Transverse colon (tissue), 4 donors: ENCODE measurements at regions not wholly inside any gene's neighbourhood (a gene's known extent, or its start where the extent isn't known, plus 50 kb on each side); places are given as distances from the start of the nearest gene placed in this dataset.

Source experiments
- DNase-seq: peaks from one replicate; pipeline ENCODE4 v3.0.0-alpha.2; 2019
- H3K27ac ChIP-seq, 4 donors: fragments of 200-600 bp; sonication (generic); 2 replicates each; pipeline ENCODE4 v1.5.1; 2016 to 2018; ENCODE audit warnings: inconsistent platforms in 4 of 4
- H3K27me3 ChIP-seq: fragments of 200-600 bp; sonication (generic); 2 replicates; pipeline ENCODE4 v1.5.1; 2017; ENCODE audit warnings: inconsistent platforms
- H3K36me3 ChIP-seq, 4 donors: fragments of 200-600 bp; sonication (generic); 2 replicates each; pipeline ENCODE4 v1.5.1; 2017 to 2019; ENCODE audit warnings: inconsistent platforms in 4 of 4
- H3K4me1 ChIP-seq, 4 donors: fragments of 200-600 bp; sonication (generic); 2 replicates each; pipeline ENCODE4 v1.5.1; 2017 to 2020; ENCODE audit warnings: inconsistent platforms in 4 of 4
- H3K4me3 ChIP-seq, 4 donors: fragments of 200-600 bp; sonication (generic); 1 replicate in 1 of 4; 2 replicates in 3 of 4; pipeline versions ENCODE4 v1.5.1 to v1.6.1; 2017 to 2019; ENCODE audit warnings: inconsistent platforms in 4 of 4
- H3K9me3 ChIP-seq, 2 donors: fragments of 200-600 bp; sonication (generic); 2 replicates each; pipeline ENCODE4 v1.5.1; 2017 to 2019; ENCODE audit warnings: inconsistent platforms in 2 of 2
- EP300 ChIP-seq: sonication (generic); formaldehyde crosslinking; IDR thresholded peaks from one replicate; pipeline ENCODE4 v1.6.1; 2017; ENCODE audit warnings: antibody characterized with exemption, low read depth
- POLR2A ChIP-seq: fragments of 450-650 bp; IDR thresholded peaks from one replicate; pipeline ENCODE4 v1.6.1; 2016; ENCODE audit warnings: antibody characterized with exemption, mild to moderate bottlenecking, moderate library complexity
- POLR2AphosphoS5 ChIP-seq, 3 donors: sonication (generic); formaldehyde crosslinking; IDR thresholded peaks; one replicate each; pipeline ENCODE4 v1.6.1; 2016; ENCODE audit warnings: antibody characterized with exemption in 3 of 3
- WGBS, 2 donors: methylation state at CpG; one replicate each; pipeline ENCODE4 v1.1.5; 2018; ENCODE audit warnings: low coverage in 1 of 2; 5-methylcytosine and 5-hydroxymethylcytosine counted together
- in situ Hi-C, 4 donors: fragments of 200-750 bp; cut with MboI; loops; one replicate each; pipeline versions ENCODE4 v1.15.0 to v1.15.1; 2017; ENCODE audit warnings: low sequenced_read_pairs in 3 of 4, low pct_ligation_motif_present in 1 of 4, low pct_unique_long_range_greater_than_20kb in 1 of 4
- intact Hi-C: fragments of 100-400 bp; cut with DNase I; formaldehyde crosslinking; loops from one replicate; pipeline ENCODE4 v1.15.1; 2023; ENCODE audit warnings: low total_unique reads
- TF ChIP-seq, protein P1 (sequence below), 5 experiments: fragments of 200-600 bp in 3 of 5; fragments of 450-650 bp in 2 of 5; sonication (generic) in 3 of 5; IDR thresholded peaks; 1 replicate in 2 of 5; 2 replicates in 3 of 5; pipeline ENCODE4 v1.5.1; 2016 to 2017; ENCODE audit warnings: antibody characterized with exemption in 5 of 5, inconsistent platforms in 3 of 5, mild to moderate bottlenecking in 2 of 5, moderate library complexity in 1 of 5

DNA sequence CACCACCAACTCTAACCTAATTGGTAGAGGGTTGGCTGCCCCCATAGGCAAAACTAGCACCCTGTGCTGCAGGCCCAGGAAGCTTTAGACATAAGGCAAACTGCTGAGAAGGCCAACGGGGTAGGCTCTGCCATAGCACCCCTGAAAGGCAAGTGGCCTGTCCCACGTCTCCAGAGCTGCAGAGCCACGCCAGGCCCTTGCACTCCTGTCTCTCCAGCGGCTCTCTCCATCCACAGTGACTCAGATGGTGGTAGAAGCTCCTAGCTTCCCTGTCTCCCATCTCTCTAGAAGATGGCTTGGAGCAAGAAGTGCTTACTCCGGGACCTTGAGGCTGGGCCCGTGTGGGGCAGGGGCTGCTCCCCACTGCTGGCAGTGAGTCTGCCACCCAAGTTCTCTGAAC, 310.6 kb upstream of the ZMIZ1 start:
- Histone ChIP-seq H3K9me3 (no peaks in the 10 kb centered on the region), H3K27ac (no peak overlapping the region), H3K36me3 (no peaks in the 10 kb centered on the region), H3K4me1 (peaks cover 0 to 20% (median 9%) of the 10 kb centered on the region in 4 donors), H3K27me3 (peaks cover 3% of the 10 kb centered on the region), H3K4me3 (no peak overlapping the region)
- WGBS, 2 donors = 90% methylated on average over 6 of the region's 6 CpGs; no CpG with 5 or more reads in 1 of the 2 donors
- DNase-seq = no peak
- in situ Hi-C loops = no loop called here
- intact Hi-C loops = no loop called here
- TF ChIP-seq POLR2A (no peak), EP300 (no peak), POLR2AphosphoS5 (IDR thresholded peaks at IDR 0.05) (no peak)
- TF ChIP-seq, protein P1, sequence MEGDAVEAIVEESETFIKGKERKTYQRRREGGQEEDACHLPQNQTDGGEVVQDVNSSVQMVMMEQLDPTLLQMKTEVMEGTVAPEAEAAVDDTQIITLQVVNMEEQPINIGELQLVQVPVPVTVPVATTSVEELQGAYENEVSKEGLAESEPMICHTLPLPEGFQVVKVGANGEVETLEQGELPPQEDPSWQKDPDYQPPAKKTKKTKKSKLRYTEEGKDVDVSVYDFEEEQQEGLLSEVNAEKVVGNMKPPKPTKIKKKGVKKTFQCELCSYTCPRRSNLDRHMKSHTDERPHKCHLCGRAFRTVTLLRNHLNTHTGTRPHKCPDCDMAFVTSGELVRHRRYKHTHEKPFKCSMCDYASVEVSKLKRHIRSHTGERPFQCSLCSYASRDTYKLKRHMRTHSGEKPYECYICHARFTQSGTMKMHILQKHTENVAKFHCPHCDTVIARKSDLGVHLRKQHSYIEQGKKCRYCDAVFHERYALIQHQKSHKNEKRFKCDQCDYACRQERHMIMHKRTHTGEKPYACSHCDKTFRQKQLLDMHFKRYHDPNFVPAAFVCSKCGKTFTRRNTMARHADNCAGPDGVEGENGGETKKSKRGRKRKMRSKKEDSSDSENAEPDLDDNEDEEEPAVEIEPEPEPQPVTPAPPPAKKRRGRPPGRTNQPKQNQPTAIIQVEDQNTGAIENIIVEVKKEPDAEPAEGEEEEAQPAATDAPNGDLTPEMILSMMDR (IDR thresholded peaks at IDR 0.05) = no peak

DNA sequence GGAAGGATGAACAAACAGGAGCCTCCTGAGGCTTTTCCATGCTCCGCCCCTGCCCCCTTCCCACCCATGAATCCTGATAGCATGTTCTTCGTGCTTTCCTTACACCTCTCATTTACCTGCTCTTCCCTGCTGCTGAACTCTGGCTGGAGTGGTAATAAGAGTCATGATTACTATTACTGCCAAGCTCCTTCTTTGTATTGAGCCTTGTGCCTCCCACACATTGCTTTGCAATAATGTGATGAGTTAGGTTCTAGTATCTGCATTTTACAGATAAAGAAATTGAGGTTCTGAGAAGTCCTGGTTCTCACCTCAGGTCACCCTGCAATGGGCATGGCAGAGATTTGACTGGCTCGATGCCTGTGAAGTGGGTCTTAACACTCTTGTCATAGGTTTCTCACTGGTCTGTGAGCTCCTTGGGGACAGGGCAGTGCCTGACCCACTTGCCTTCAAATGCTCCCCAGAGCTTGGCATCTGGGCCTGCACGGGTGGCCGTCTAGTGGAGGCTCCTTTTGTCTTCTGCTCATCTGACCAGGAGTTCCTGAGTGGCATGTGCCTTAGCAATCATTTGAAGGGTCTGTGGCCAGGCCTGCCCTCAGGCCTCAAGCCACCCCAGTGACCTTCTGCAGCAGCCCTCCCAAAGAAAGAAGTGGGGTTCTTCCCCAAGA, 309.2 kb upstream of the ZMIZ1 start:
- WGBS, 2 donors = 94% methylated on average over 2 to 3 of the region's 5 CpGs
- intact Hi-C loops = no loop called here
- no peaks in the 10 kb centered on the region for H3K9me3 ChIP-seq
- in situ Hi-C loops = no loop called here
- no peak overlapping the region for H3K4me3 ChIP-seq
- no peak for DNase-seq
- H3K27ac ChIP-seq = no peak overlapping the region
- TF ChIP-seq POLR2AphosphoS5 (IDR thresholded peaks at IDR 0.05) (no peak), POLR2A (no peak), EP300 (no peak)
- TF ChIP-seq, protein P1 (IDR thresholded peaks at IDR 0.05) = no peak
- H3K27me3 ChIP-seq = no peaks in the 10 kb centered on the region
- H3K36me3 ChIP-seq = no peaks in the 10 kb centered on the region
- peaks cover 0 to 26% (median 13%) of the 10 kb centered on the region in 4 donors for H3K4me1 ChIP-seq

DNA sequence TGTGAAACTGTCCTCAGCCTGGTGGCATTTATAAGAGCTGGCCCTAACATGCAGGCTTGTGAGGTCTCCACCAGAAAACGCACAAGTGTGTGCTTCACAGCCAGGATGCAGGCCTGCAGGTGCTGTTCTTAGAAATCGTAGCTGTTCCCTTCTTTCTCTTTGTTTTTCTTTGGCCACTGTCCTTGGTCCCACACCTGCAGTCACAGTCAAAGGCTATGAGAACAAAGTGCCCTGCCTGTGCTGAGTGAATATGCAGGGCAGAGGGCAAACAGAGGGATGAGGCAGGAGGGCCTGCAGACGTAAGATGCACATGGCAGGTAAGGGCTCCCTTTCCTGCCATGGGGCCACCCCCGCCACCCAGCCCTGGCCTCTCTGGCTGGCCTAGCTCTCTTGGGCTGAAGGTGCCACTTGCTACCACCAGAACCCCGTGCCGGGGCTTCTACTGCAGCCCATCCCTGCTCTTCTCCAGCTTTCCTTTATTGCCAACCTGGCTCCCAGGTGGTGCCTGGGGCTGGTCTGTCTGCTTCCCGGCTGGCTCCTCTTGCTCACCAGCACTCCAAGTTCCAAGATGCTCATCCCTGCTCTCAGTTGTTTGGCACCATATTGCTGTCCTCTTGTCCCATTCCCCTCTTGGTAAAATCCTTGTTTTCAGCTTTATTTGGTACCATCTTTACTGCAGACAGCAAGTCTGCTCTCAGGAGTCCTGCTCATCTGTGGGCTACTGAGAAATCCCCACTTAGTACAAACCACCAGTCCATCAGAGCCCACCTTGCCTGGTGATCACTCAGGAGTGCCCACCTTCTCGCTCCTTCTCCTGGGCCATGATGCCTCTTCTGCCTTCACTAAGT, 308.1 kb upstream of the ZMIZ1 start:
- DNase-seq = no peak
- H3K27me3 ChIP-seq = no peaks in the 10 kb centered on the region
- H3K27ac ChIP-seq = no peak overlapping the region
- WGBS, 2 donors = 86 to 100% methylated on average over 1 to 8 of the region's 8 CpGs
- H3K4me1 ChIP-seq = peaks cover 0 to 26% (median 13%) of the 10 kb centered on the region in 4 donors
- no peak overlapping the region for H3K4me3 ChIP-seq
- no peaks in the 10 kb centered on the region for H3K9me3 ChIP-seq
- no peaks in the 10 kb centered on the region for H3K36me3 ChIP-seq
- intact Hi-C loops (no loop called here), in situ Hi-C loops (no loop called here)
- TF ChIP-seq, protein P1 (IDR thresholded peaks at IDR 0.05) = no peak
- TF ChIP-seq POLR2AphosphoS5 (IDR thresholded peaks at IDR 0.05) = no peak
- no peak for TF ChIP-seq POLR2A
- no peak for TF ChIP-seq EP300

DNA sequence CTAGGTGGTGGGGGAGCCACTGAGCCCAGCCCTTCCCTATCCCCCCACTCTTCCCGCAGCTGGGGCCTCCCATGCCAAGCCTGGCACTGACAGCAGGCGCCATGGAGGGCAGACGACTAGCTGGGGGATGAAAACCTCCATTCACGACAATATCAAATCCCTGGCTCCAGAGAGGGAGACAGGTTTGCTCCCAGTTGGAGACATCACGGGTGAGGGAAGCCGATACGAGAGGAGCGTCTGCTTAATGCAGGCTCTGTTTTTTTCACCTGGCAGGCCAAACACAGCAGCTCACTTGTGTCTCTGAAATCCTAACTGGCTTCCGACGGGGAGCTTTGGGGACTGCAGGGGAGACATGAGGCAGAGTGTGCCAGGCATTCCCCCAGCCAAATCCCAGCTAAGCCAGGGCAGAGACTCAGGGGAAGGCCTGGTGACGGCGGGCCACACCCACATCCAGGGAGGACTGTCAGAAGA, 307.4 kb upstream of the ZMIZ1 start:
- Histone ChIP-seq H3K36me3 (no peaks in the 10 kb centered on the region), H3K27me3 (no peaks in the 10 kb centered on the region), H3K27ac (no peak overlapping the region), H3K4me1 (peaks cover 0 to 25% (median 13%) of the 10 kb centered on the region in 4 donors), H3K4me3 (no peak overlapping the region), H3K9me3 (no peaks in the 10 kb centered on the region)
- DNase-seq = no peak
- intact Hi-C loops = no loop called here
- in situ Hi-C loops = no loop called here
- TF ChIP-seq POLR2AphosphoS5 (IDR thresholded peaks at IDR 0.05) = no peak
- no peak for TF ChIP-seq EP300
- TF ChIP-seq POLR2A = no peak
- TF ChIP-seq, protein P1 (IDR thresholded peaks at IDR 0.05) = no peak
- 92% methylated on average over 12 of the region's 12 CpGs; no CpG with 5 or more reads in 1 of the 2 donors for WGBS, 2 donors
